ENCODE measurements at regions not wholly inside any gene's neighbourhood (a gene's known extent, or its start where the extent isn't known, plus 50 kb on each side); places are given as distances from the start of the nearest gene placed in this dataset.

GRCh38 chr2:216808805-216809425 is 50.9 kb downstream of the TNP1 start:
- intact Hi-C loops (cut with DNase I) = no loop called here
- ATAC-seq (no peak), DNase-seq (no peak)
- no peak overlapping the region for H3K4me3 ChIP-seq
- H3K36me3 ChIP-seq = no peaks in the 10 kb centered on the region
- H3K4me1 ChIP-seq = no peaks in the 10 kb centered on the region
- WGBS (ENCODE audit: insufficient coverage, low coverage, low lambda C conversion rate, missing lambda C conversion rate) = 90% methylated on average over 13 of the region's 13 CpGs
- H3K27me3 ChIP-seq = no peaks in the 10 kb centered on the region
- no peaks in the 10 kb centered on the region for H3K9me3 ChIP-seq
- no peak for TF ChIP-seq CTCF (IDR thresholded peaks at IDR 0.05)
- no peak for TF ChIP-seq POLR2A (IDR thresholded peaks at IDR 0.05)
- H3K27ac ChIP-seq = no peak overlapping the region

- ATAC-seq = no peak
- TF ChIP-seq POLR2A (IDR thresholded peaks at IDR 0.05) = no peak
- TF ChIP-seq CTCF (IDR thresholded peaks at IDR 0.05) = no peak
These were observed 52.0 kb downstream of the TNP1 start for GRCh38 chr2:216807857-216808272.

GRCh38 chr2:216804357-216805350 is 55.2 kb downstream of the TNP1 start:
- no peaks in the 10 kb centered on the region for H3K9me3 ChIP-seq
- intact Hi-C loops (cut with DNase I) = no loop called here
- no peak overlapping the region for H3K27ac ChIP-seq
- peak in 2 of 4 donors; percentile 8 to 42 for ATAC-seq
- WGBS (ENCODE audit: insufficient coverage, low coverage, low lambda C conversion rate, missing lambda C conversion rate) = 82% methylated on average over 10 of the region's 10 CpGs
- no peak for DNase-seq
- no peaks in the 10 kb centered on the region for H3K36me3 ChIP-seq
- no peaks in the 10 kb centered on the region for H3K4me1 ChIP-seq
- H3K4me3 ChIP-seq = no peak overlapping the region
- no peaks in the 10 kb centered on the region for H3K27me3 ChIP-seq
- TF ChIP-seq POLR2A (IDR thresholded peaks at IDR 0.05) (no peak), CTCF (IDR thresholded peaks at IDR 0.05) (no peak)

More at GRCh38 chr2:216807857-216808272, 52.0 kb downstream of the TNP1 start:
- Histone ChIP-seq H3K27ac (no peak overlapping the region), H3K27me3 (no peaks in the 10 kb centered on the region), H3K36me3 (no peaks in the 10 kb centered on the region), H3K4me1 (no peaks in the 10 kb centered on the region), H3K4me3 (no peak overlapping the region), H3K9me3 (no peaks in the 10 kb centered on the region)
- intact Hi-C loops (cut with DNase I) = no loop called here
- WGBS (ENCODE audit: insufficient coverage, low coverage, low lambda C conversion rate, missing lambda C conversion rate) = 59% methylated on average over 4 of the region's 7 CpGs
- no peak for DNase-seq

GRCh38 chr2:216803791-216804190 is 56.1 kb downstream of the TNP1 start:
- TF ChIP-seq POLR2A (IDR thresholded peaks at IDR 0.05) (no peak), CTCF (IDR thresholded peaks at IDR 0.05) (no peak)

More at GRCh38 chr2:216803791-216804190, 56.1 kb downstream of the TNP1 start:
- ATAC-seq (peak; percentile 72 to 88 (median 76)), DNase-seq (peak; percentile 69 to 83 (median 69))
- WGBS (ENCODE audit: insufficient coverage, low coverage, low lambda C conversion rate, missing lambda C conversion rate) = 29% methylated on average over 8 of the region's 13 CpGs
- Histone ChIP-seq H3K9me3 (no peaks in the 10 kb centered on the region), H3K27me3 (no peaks in the 10 kb centered on the region), H3K4me1 (no peaks in the 10 kb centered on the region), H3K27ac (no peak overlapping the region), H3K4me3 (no peak overlapping the region), H3K36me3 (no peaks in the 10 kb centered on the region)
- intact Hi-C loops (cut with DNase I) = no loop called here

Data from right lobe of liver (tissue), 6 donors.